NCI-H510A (cell line): ENCODE measurements at regions not wholly inside any gene's neighbourhood (a gene's known extent, or its start where the extent isn't known, plus 50 kb on each side); places are given as distances from the start of the nearest gene placed in this dataset.
"Not testable (repeated sequence)": the region's sequence is repeated elsewhere in the genome, so short reads cannot be mapped to it uniquely, and the experiment has no call there.

Source experiments
- DNase-seq: peaks from one replicate; lab custom pipeline; 2025; lab: John Stamatoyannopoulos, UW

DNA sequence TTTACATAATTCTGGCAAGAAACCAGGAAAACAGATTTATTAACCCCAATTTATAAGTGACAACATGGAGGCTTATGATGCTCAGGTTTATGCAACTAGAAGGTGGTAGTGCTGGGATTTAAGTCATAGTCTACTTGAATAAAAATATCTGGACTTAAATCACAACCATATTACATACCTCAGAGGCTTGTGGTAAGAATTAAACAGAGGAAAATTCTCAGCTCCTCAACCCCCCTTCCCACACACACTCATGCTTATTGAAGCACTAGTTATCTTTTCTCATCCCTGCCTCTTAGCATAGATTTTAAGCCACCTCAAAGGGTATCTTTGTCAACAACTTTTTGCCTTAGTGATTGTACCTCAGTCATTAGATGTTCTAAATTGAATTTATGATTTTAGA is 731.0 kb downstream of the PRELID2 start:
- no peak for DNase-seq

DNA sequence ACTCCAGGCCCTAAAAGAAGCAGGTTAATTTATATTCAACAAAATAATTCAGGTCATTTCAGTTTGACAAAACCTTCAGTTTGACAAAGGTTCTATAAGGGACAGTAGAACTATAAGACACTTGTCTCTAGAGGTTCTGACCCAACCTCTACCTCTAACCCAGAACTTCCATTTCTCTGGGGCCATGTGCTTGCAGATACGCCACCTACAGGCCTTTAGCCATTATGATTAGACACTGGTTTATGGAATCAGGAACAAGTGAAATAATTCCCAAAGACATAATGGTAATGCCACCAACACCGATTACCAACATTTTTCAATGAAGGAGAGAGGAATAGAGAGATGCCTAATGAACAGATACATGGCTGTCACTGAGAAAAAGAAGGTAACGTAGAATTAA is 733.9 kb downstream of the PRELID2 start:
- no peak for DNase-seq

DNA sequence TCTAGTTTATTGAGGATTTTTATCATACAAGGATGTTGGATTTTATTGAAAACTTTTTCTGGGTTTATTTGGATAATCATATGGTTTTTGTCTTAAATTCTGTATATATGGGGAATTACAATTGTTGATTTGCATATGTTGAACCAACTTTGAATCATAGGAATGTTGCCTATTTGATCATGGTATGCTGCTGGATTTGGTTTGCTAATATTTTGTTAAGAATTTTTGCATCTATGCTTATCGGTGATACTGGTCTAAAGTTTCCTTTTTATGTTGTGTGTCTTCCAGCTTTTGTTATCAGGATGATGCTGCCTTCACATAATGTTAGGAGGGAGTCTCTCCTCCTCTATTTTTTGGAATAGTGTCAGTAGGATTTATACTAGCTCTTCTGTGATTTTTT is 745.0 kb downstream of the PRELID2 start:
- no peak for DNase-seq

DNA sequence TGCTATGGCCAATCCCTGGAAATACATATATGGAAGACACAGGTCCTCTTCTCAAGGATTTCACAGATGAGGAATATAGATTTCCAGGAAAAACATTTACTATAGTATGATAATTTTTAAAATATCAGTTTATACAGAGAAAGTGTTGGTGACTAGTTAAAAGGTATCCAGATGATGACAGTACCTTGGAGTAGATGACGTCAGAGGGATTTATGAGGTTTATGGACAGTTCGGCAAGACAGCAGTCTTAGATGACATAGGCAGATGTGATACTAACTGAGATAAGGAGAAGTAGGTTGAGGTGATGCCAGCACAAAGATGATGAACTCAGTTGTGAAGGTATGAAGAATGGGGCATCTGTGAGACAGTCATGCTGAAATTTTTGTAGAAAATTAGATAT is 750.3 kb downstream of the PRELID2 start:
- DNase-seq = no peak

DNA sequence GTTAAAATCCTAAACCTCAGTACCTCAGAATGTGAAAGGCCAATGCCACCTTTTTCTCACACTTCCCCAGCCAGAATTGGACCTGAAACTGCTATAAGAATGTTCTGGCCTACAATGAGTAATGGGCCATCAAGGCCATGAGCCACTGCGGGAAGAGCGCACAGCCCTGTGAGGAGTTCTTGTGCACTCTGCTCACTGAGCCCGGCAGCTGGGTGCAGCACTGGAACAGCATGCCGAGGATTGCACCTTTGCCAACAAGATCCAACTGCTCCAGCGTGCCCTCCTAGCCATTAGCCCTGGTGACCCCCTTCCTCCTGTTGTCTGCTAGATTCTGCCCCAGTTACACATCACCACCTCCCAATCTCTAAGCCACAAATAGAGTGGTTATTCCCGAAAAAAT is 758.1 kb downstream of the PRELID2 start:
- no peak for DNase-seq

DNA sequence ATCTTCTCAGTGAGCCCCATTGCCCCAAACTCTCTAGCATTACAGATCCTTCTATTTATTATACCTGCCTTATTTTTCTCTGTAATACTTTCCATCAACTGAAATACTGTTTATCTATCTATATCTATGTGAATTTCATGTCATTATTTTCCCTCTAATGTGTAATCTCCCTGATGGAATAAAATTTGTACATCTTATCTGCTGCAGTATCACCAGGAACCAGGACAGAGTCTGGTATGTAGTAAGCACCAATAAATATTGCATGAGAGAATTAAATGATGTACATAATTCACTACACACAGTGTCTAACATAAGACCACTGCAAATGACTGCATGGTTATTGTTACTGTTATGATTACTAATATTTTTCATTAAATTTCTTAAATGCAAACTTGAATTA is 759.1 kb downstream of the PRELID2 start:
- DNase-seq = no peak

DNA sequence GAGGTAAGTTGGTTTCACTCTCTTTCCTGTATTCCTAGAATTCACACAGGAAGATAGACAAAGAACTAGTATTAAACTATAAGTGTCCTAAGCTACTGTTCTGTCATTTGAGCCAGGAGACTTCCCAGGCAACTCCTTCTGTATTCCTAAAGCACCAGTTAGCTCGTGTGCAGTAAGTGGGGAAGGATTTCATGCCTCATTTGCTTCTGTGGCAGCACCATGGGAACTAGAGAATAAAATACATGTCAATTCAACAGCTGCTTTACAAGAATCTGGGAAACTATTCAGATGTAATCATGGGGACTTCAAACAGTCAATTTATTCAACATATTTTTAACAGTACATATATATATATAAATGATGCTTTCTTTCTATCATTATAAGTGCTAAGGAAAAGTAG is 762.3 kb downstream of the PRELID2 start:
- peak; percentile 47 for DNase-seq

DNA sequence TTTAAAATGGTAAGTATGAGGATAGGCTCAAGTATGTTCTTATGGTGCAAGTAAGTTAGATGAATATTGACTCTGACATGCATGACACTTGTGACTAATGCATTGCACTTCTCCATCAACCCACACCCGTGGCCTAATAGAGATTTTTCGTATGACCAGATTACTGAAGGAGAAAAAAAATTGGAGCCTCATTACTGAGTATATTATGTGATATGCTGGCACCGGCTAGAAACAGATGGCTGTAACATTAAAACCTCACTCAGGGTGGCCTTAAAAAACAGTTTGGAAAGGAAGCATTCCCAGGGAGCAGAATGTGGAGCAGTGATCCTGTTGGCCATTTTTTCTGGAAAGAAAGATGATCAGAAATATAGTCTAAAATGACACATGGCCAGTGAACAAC is 766.4 kb downstream of the PRELID2 start:
- no peak for DNase-seq

DNA sequence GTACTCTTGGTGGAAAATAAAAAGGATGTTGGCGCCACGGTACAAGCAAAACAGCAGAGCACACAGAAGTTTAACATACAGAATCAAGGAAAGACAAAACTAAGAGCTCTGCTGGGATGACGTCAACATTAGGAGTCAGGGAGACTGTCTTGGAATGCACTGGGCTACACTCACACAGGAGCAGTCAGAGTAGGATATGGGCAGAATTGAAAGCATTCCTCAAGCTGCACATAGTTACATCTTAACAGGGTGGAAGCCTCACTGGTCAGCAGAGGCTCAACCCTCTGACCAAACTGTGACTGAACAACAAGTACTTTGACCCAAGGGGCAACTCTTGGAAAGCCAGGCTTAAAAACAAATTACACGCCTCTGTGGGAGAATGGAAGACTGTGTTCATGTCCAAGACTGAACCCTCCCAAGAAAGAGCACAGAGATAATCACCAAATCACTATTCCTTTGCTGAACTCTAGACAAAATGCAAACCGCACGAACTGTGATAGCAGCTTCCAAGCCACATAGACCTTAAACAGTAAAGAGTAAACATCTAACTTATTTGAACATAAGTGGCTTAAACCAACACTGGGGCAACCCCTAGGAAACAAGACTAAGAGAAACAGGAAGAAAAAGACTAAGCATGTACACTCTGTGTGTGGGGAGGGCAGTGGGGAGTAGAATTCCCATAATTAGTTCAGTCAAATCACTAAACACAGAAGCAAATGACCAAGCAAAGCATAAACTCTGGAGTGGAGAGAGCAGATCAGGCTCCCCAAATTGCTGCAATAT is 772.7 kb downstream of the PRELID2 start:
- DNase-seq = no peak

DNA sequence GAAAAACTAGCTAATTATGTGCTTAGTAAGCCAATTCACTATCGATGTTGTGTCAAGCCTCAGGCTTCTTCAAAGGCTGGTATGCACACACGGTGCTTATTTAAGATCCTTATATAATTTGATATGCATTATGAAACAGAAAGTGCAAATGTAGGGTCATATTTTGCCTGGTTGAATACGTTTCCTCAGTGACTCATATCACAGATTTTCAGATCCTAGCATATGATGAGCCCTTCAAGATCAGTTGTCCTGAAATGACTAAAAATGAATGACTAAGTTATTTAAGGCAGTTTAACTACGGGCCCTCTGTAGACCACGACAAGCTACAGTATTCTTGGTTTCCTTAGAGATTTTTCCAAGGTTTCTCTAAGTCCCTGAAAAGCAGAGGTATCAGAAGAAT is 778.3 kb downstream of the PRELID2 start:
- DNase-seq = no peak

DNA sequence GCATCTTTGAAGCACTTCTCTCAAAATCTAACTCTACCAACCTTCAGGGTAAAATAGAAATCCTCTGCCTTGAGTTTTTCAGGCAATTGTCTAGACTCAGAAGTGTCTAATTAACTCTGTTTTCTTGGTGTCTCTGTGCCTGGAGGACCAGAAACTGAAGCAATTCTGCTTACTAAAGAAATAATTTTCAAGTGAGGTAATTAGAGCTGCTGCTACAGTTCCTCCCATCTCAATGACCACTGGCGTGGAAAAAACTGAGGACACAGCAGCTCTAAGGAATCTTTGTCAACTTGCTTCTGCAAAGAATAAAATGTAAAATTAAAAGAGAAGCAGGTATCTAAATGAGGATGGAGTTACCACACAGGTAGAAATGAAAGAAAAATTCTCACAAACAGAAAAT is 785.0 kb downstream of the PRELID2 start:
- no peak for DNase-seq

DNA sequence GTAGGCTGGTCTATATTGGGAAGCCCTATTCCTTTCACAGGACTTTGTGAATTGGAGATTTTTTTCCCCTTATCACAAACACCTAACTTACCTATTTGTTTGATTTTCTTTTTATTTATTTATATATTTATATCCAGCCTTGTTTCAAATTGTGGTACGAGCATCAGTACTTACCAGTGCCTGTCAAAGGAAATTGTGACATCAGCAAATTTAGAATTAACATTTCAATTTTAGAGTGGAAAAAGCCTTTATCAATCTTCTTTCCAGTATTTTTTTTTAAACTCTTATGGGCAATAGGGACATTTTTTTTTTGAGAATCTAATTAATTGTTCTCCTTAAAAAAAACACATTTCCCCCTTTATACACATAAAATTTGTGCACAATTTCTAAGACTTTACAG is 790.2 kb downstream of the PRELID2 start:
- no peak for DNase-seq

DNA sequence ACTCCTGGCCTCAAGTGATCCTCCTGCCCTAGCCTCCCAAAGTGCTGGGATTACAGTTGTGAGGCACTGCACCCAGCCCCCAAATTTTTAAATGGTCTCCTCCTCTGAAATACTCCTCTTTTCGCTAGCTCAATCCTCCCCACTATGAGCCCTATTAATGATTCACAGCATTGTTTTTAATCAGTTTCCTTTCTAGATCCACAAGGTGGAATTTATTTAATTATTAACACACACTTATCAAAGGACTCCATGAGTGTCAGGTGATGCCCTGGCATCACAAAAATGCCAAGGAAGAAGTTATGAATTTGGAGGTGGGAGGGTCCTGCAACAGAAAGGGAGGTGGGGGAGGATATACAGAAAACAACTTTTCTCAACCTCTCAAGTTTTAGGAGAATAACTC is 806.5 kb downstream of the PRELID2 start:
- DNase-seq = no peak

DNA sequence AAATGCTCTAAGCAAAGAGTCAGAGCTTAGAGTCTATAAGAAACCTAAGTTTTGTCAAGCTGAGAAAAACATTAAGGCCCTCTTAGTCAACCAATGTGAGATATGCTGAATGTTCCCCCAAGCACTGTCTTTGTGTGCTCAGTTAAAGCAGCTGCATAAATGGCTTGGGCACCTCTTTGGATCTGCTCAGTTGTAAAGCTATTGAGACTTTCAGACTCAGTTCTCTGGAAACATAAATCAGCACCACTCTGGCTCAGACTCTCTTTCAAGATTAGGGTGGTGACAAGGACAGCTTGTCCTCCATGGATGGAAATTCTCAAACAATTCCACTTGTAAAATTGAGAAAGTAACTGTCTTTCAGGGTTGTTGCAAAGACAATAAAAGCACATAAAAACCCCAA is 807.9 kb downstream of the PRELID2 start:
- DNase-seq = no peak

DNA sequence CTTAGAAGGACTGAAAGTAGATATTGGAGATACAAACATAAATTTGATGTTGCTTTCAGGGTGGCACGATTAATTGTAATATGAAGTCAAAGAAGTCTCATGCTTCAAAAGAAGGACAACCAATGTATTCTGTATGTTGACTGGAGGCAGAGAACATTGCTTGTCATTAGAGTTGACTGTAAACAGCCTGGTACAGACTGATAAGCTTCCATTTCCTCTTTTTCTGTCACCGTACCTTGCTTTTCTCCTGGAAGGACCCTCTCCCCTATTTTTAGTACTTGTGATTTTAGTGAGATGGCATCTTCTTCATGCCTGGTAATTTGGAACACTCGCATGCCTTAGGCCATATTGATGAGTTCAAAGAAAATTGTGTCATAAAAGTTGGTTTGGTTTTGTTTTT is 809.4 kb downstream of the PRELID2 start:
- DNase-seq = no peak

DNA sequence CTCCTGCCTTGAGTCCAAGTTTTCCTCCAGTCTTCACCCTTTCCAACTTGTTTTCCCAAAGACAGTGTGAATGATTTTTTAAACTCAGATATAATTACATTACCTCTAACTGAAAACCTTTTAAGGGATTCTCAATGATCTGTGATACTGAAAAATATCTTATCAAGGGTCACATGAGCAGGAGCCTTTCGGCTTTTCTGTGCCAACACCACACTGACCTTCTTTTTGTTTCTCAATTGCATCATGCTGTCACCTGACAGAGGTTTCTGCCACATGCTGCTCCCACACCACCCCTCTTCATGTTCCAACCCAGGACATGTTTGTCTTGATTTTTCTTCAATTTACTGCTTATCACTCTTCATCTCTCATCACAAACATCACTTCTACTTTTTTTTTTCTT is 820.0 kb downstream of the PRELID2 start:
- no peak for DNase-seq

DNA sequence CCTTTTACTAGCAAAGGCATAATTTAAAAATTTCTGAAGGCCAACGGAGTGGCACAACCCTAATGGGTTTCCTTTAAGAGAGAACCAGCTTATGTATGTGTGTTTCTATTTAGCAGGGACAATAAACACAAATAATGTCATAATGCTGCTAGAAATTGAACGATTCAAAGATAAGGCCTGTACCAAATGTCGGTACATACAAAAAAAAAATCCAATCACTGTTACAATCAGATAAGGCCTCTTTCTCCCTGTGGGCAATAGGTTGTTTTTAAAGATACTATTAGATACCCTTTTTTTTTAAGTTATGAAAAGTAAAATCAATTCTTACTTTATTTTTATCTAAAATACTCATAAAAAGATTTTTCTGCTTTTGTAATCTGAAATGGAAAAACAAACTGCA is 821.0 kb downstream of the PRELID2 start:
- no peak for DNase-seq

DNA sequence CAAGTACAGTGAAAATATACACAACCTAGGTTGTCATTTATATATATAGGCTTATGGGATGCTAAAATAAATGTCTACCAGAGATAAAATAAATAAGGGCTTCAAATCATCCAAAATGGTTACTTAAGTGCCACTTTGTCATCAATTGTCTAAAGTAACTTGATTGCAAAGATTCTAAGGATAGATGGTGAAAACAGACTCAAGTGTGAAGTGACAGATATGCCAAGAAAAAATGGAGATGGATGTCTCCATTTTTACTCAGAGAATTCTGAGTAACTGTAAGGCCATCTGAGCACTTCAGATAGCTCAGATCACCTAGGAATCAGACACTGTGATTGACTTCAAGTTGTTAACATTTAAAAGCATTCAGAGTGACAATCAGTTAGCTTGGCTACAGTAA is 824.3 kb downstream of the PRELID2 start:
- no peak for DNase-seq

DNA sequence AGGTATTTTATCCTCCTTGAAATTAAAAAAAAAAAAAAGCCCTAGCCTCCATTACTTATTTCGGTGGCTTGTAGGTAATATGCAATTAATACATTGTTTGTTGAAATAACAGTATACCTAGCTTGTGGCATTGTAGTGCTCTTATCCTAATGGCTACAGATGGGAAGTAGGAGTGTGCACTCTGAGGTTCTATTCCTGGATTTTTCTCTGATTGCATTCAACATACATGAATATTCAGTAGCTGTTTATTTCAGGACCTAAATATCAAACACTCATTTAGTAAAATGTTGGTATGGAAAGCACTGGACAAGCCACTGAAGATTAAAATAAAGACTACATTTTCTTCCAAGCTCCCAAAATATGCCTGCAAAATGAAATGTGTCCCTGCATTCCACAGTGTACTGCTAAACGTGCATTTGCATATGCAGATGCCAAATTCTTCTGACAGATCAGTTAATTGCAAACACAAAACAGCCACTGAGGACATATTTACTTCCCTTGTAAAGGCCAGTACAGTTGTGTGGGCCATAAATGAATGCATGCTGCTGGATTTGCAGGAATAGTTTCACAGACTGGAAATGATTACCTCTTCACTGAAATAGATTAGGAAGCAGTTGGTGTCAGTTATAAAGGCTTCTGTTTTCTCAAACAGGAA is 826.1 kb downstream of the PRELID2 start:
- DNase-seq = no peak

DNA sequence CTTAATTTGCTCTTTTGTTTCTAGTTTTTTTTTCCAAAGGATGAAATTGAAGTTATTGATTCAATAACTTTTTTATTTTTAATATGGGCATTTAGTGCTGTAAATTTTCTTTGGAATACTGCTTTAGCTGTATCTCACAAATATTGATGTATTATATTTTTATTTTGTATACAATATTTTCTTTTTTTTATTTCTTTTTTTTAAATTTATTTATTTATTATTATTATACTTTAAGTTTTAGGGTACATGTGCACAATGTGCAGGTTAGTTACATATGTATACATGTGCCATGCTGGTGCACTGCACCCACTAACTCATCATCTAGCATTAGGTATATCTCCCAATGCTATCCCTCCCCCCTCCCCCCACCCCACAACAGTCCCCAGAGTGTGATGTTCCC is 823.7 kb downstream of the KCTD16 start:
- DNase-seq = not testable (repeated sequence)

DNA sequence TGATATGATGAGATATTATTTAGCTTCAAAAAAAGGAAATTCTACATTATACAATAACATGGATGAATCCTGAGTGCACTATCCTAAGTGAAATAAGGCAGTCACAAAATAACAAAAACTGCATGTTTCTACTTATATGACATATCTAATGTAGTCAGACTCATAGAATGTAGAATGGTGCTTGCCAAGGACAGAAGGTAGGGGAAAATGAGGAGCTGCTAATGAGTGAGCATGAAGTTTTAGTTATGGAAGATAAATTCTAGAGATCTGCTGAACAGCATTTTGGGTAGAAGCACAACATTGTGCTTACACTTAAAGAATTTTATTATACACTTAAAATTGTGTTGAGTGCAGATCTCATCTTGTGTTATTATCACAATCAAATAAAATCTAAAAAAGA is 812.4 kb downstream of the KCTD16 start:
- no peak for DNase-seq

DNA sequence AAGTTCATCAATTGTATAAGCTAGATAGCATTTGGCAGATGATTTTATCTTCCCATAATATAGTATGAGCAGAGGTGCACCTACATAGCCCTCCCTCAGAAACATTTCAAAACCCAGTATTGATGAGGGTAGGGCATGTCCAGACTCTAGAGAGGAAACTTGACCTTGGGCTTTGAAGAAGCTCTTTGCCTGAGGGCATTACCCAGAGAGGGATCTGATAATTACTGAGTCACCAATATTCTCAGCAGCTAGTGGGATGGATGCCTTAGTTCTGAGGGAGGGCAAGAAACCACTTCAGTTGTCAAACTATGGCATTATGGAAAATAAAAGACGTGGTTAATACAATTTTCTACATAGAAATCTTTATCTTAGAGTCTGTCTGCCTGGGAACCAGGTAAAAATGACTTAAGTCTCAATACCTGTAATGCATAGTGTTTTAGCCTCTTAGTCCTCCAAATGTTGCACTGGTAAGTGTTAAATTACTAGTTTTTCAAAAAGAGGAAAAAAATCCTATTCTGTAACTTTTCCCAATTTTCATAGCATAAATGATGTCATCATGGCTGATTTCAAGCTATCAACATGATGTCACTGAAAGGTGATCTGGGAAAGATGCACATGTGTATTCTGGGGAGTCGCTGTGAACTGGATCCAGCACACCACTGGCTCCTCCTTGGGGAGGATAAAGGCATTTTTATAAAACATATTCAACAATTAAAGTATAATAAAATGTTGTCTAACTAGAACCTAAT is 809.0 kb downstream of the KCTD16 start:
- no peak for DNase-seq

DNA sequence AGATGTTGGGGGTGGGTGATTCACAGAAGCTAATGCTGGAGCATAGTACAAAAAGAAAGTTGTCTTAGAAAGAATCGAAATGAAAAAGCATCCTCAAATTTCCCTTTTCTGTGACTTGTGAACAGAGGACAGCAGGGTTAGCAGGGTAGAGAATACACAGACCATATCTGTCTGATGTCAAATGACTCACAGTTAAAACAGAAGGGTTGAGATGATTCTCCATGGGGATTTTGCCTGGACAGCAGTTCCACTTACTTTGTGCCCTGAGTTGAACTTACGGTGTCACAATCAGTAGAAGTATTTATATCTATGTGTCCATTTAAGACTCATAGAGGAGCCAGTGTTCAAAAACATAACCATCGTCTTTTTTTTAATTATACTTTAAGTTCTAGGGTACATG is 801.6 kb downstream of the KCTD16 start:
- DNase-seq = no peak
